A549 (cell line): ENCODE measurements at regions not wholly inside any gene's neighbourhood (a gene's known extent, or its start where the extent isn't known, plus 50 kb on each side); places are given as distances from the start of the nearest gene placed in this dataset.

Source experiments
- ATAC-seq, 2 experiments: fragments of 200-7000 bp in 1 of 2; fragments of >200 bp in 1 of 2; cut with Nextera tagmentation in 1 of 2; cut with Tn5 transposase in 1 of 2; 3 replicates each; pipeline versions ENCODE4 v1.8.0 to v1.9.1; 2018 to 2020; ENCODE audit warnings: mild to moderate bottlenecking in 1 of 2, moderate library complexity in 1 of 2
- CTCF ChIA-PET: fragments of 300-600 bp; sonication (Branson Sonifier 250); formaldehyde crosslinking; extraction: SDS; loops from one replicate; lab custom pipeline; 2021; ENCODE audit warnings: antibody characterized with exemption, inconsistent platforms; lab: Yijun Ruan, JAX
- POLR2A ChIA-PET: fragments of 350-600 bp; formaldehyde crosslinking; extraction: SDS; loops from one replicate; lab custom pipeline; 2021; ENCODE audit warnings: antibody characterized with exemption, inconsistent platforms; lab: Yijun Ruan, JAX
- DNase-seq, 2 experiments: peaks; one replicate each; pipeline versions ENCODE4 v3.0.0 to v3.0.0-alpha.2; 2011 to 2016; ENCODE audit warnings: low read depth in 1 of 2, low spot score in 1 of 2
- FAIRE-seq: peaks from 2 replicates; lab custom pipeline; 2011; peaks lifted over from hg19 to GRCh38; lab: Jason Lieb, UNC
- H3K27ac ChIP-seq, 2 experiments: fragments of >200 bp; sonication (Bioruptor Twin); formaldehyde crosslinking; 3 replicates each; pipeline ENCODE4 v1.5.1; 2016 to 2017
- H3K4me1 ChIP-seq: fragments of >200 bp; sonication (Bioruptor Twin); formaldehyde crosslinking; 3 replicates; pipeline ENCODE4 v1.6.1; 2016
- H3K4me2 ChIP-seq: fragments of >200 bp; sonication (Bioruptor Twin); formaldehyde crosslinking; 3 replicates; pipeline ENCODE4 v1.6.1; 2016
- H3K4me3 ChIP-seq: fragments of >200 bp; sonication (Bioruptor Twin); formaldehyde crosslinking; 3 replicates; pipeline ENCODE4 v1.5.1; 2016
- H3K9me3 ChIP-seq: fragments of >200 bp; sonication (Bioruptor Twin); formaldehyde crosslinking; 3 replicates; pipeline ENCODE4 v1.6.1; 2016
- CBX2 ChIP-seq: fragments of 200-600 bp; sonication (generic); IDR thresholded peaks from 2 replicates; pipeline ENCODE4 v1.6.1; 2016; ENCODE audit warnings: low read depth, mild to moderate bottlenecking, borderline replicate concordance
- EHMT2 ChIP-seq: fragments of 200-600 bp; sonication (generic); IDR thresholded peaks from 2 replicates; pipeline ENCODE4 v1.6.1; 2016; ENCODE audit warnings: antibody characterized with exemption, low read depth, mild to moderate bottlenecking, moderate library complexity
- FOXS1 ChIP-seq: fragments of 250-450 bp; sonication (Bioruptor Pico); IDR thresholded peaks from 2 replicates; pipeline ENCODE4 v1.5.0; 2020; ENCODE audit warnings: mild to moderate bottlenecking, moderate library complexity
- HDAC2 ChIP-seq: fragments of 200-600 bp; sonication (generic); IDR thresholded peaks from 2 replicates; pipeline ENCODE4 v1.6.1; 2016
- HEYL ChIP-seq: fragments of 250-450 bp; sonication (Bioruptor Pico); IDR thresholded peaks from 2 replicates; pipeline ENCODE4 v1.8.0; 2021; ENCODE audit warnings: mild to moderate bottlenecking, moderate library complexity
- HOXA7 ChIP-seq: fragments of 250-450 bp; sonication (Bioruptor Pico); IDR thresholded peaks from 2 replicates; pipeline ENCODE4 v1.5.0; 2020; ENCODE audit warnings: mild to moderate bottlenecking, moderate library complexity
- JUNB ChIP-seq: fragments of >200 bp; sonication (Bioruptor Twin); formaldehyde crosslinking; IDR thresholded peaks from 2 replicates; pipeline ENCODE4 v1.6.1; 2016
- KDM1A ChIP-seq: fragments of 200-600 bp; sonication (generic); IDR thresholded peaks from 2 replicates; pipeline ENCODE4 v1.6.1; 2016; ENCODE audit warnings: low read depth, mild to moderate bottlenecking
- MAFK ChIP-seq: fragments of 450-650 bp; IDR thresholded peaks from 2 replicates; pipeline ENCODE4 v1.6.1; 2014; ENCODE audit not compliant: partially characterized antibody
- NPAS2 ChIP-seq: fragments of 250-450 bp; sonication (Bioruptor Pico); IDR thresholded peaks from 2 replicates; pipeline ENCODE4 v1.8.0; 2022; ENCODE audit warnings: mild to moderate bottlenecking, moderate library complexity, borderline replicate concordance
- PHF8 ChIP-seq: fragments of 200-600 bp; sonication (generic); IDR thresholded peaks from 2 replicates; pipeline ENCODE4 v1.6.1; 2016; ENCODE audit warnings: low read depth, mild to moderate bottlenecking, antibody characterized with exemption, moderate library complexity, borderline replicate concordance
- POLR2AphosphoS2 ChIP-seq: conservative IDR thresholded peaks from 2 replicates; pipeline ENCODE4 v1.6.1; 2012; ENCODE audit warnings: low read length, improper control_type of control experiment, inconsistent platforms
- SREBF2 ChIP-seq: fragments of 450-650 bp; IDR thresholded peaks from 2 replicates; pipeline ENCODE4 v1.6.1; 2014; ENCODE audit warnings: mild to moderate bottlenecking, moderate library complexity
- TFCP2L1 ChIP-seq: fragments of 250-450 bp; sonication (Bioruptor Pico); IDR thresholded peaks from 2 replicates; pipeline ENCODE4 v1.5.0; 2021; ENCODE audit warnings: mild to moderate bottlenecking
- ZFP36 ChIP-seq: fragments of 450-650 bp; IDR thresholded peaks from 2 replicates; pipeline ENCODE4 v1.6.1; 2014; ENCODE audit warnings: borderline replicate concordance; ENCODE audit not compliant: partially characterized antibody
- WGBS: methylation state at CpG from one replicate; pipeline ENCODE4 v1.1.6; 2017; ENCODE audit errors: missing lambda C conversion rate; 5-methylcytosine and 5-hydroxymethylcytosine counted together
- TF ChIP-seq, protein P1 (sequence below): fragments of 250-450 bp; sonication (Bioruptor Pico); IDR thresholded peaks from 2 replicates; pipeline ENCODE4 v1.5.0; 2020; ENCODE audit warnings: low read depth, mild to moderate bottlenecking, moderate library complexity
- TF ChIP-seq, protein P2 (sequence below): IDR thresholded peaks from 2 replicates; pipeline ENCODE4 v1.6.1; 2012
- TF ChIP-seq, protein P3 (sequence below): fragments of 200-600 bp; sonication (generic); IDR thresholded peaks from 2 replicates; pipeline ENCODE4 v1.6.1; 2016; ENCODE audit warnings: antibody characterized with exemption, mild to moderate bottlenecking, moderate library complexity
- TF ChIP-seq, protein P4 (sequence below): fragments of >200 bp; sonication (Bioruptor Twin); formaldehyde crosslinking; IDR thresholded peaks from 3 replicates; pipeline ENCODE4 v1.6.1; 2016
- TF ChIP-seq, protein P5 (sequence below): IDR thresholded peaks from 2 replicates; pipeline ENCODE4 v1.6.1; 2012; ENCODE audit warnings: low read depth, borderline replicate concordance
- TF ChIP-seq, protein P6 (sequence below): fragments of 450-650 bp; IDR thresholded peaks from 2 replicates; pipeline ENCODE4 v1.6.1; 2014; ENCODE audit warnings: antibody characterized with exemption

DNA sequence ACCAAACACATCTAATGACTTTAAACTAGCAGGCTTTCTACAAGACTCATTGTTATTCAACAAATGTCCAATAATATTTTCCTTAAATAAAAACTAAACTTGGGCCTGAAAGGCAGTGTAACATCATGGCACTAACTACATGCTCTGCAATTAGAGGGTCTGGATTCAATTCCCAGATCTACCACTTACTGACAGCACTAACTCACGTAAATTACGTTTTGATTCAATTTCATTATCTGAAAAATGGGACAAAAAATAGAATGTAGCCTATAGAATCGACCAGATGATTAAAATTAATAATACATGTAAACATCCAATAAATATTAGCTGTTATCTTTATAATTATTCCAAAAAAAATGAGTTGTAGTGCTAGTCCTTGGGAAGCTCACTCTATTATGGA is 98.0 kb upstream of the DDX18 start:
- Histone ChIP-seq H3K4me2 (no peak overlapping the region), H3K4me3 (no peak overlapping the region), H3K4me1 (no peaks in the 10 kb centered on the region), H3K27ac (no peak overlapping the region), H3K9me3 (no peaks in the 10 kb centered on the region)
- TF ChIP-seq ZFP36 = no peak
- no peak for TF ChIP-seq HOXA7 (CRISPR knock-in tag)
- no peak for ATAC-seq
- no peak for FAIRE-seq
- WGBS = 3% methylated on average over 3 of the region's 3 CpGs
- DNase-seq = no peak
- ChIA-PET CTCF (no interaction called here), POLR2A (no interaction called here)

DNA sequence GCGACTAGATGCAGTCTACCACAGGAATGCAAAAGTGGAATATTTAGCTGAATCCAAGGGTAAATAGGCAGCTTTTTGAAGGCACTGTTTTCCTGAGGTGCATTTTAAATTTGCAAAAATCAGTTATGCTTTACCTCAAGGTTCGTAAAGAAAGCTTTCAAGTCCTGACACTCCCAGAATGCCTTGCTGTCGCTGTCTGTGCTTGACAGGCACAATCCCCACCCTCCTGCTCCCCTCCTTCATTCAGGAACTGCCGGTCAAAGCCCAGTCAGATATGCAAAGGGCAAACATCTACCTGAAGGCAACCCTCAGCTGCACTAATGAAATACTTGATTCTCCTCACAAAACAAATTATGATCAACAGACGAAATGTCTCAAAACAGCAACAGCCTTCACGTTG is 97.4 kb upstream of the DDX18 start:
- no peaks in the 10 kb centered on the region for H3K4me1 ChIP-seq
- H3K4me2 ChIP-seq = no peak overlapping the region
- H3K9me3 ChIP-seq = no peaks in the 10 kb centered on the region
- no peak for TF ChIP-seq HEYL (CRISPR knock-in tag)
- no peak for TF ChIP-seq ZFP36
- no peak for TF ChIP-seq KDM1A
- no peak for TF ChIP-seq CBX2
- no peak for TF ChIP-seq JUNB
- no peak for TF ChIP-seq POLR2AphosphoS2
- no peak for TF ChIP-seq MAFK
- TF ChIP-seq PHF8 = no peak
- TF ChIP-seq, protein P1, sequence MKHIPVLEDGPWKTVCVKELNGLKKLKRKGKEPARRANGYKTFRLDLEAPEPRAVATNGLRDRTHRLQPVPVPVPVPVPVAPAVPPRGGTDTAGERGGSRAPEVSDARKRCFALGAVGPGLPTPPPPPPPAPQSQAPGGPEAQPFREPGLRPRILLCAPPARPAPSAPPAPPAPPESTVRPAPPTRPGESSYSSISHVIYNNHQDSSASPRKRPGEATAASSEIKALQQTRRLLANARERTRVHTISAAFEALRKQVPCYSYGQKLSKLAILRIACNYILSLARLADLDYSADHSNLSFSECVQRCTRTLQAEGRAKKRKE (CRISPR knock-in tag) = no peak
- no peak for TF ChIP-seq SREBF2
- TF ChIP-seq, protein P2, sequence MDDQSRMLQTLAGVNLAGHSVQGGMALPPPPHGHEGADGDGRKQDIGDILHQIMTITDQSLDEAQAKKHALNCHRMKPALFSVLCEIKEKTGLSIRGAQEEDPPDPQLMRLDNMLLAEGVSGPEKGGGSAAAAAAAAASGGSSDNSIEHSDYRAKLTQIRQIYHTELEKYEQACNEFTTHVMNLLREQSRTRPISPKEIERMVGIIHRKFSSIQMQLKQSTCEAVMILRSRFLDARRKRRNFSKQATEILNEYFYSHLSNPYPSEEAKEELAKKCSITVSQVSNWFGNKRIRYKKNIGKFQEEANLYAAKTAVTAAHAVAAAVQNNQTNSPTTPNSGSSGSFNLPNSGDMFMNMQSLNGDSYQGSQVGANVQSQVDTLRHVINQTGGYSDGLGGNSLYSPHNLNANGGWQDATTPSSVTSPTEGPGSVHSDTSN = no peak
- no peak for TF ChIP-seq FOXS1
- TF ChIP-seq, protein P3, sequence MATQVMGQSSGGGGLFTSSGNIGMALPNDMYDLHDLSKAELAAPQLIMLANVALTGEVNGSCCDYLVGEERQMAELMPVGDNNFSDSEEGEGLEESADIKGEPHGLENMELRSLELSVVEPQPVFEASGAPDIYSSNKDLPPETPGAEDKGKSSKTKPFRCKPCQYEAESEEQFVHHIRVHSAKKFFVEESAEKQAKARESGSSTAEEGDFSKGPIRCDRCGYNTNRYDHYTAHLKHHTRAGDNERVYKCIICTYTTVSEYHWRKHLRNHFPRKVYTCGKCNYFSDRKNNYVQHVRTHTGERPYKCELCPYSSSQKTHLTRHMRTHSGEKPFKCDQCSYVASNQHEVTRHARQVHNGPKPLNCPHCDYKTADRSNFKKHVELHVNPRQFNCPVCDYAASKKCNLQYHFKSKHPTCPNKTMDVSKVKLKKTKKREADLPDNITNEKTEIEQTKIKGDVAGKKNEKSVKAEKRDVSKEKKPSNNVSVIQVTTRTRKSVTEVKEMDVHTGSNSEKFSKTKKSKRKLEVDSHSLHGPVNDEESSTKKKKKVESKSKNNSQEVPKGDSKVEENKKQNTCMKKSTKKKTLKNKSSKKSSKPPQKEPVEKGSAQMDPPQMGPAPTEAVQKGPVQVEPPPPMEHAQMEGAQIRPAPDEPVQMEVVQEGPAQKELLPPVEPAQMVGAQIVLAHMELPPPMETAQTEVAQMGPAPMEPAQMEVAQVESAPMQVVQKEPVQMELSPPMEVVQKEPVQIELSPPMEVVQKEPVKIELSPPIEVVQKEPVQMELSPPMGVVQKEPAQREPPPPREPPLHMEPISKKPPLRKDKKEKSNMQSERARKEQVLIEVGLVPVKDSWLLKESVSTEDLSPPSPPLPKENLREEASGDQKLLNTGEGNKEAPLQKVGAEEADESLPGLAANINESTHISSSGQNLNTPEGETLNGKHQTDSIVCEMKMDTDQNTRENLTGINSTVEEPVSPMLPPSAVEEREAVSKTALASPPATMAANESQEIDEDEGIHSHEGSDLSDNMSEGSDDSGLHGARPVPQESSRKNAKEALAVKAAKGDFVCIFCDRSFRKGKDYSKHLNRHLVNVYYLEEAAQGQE = no peak
- TF ChIP-seq HDAC2 = no peak
- TF ChIP-seq, protein P4, sequence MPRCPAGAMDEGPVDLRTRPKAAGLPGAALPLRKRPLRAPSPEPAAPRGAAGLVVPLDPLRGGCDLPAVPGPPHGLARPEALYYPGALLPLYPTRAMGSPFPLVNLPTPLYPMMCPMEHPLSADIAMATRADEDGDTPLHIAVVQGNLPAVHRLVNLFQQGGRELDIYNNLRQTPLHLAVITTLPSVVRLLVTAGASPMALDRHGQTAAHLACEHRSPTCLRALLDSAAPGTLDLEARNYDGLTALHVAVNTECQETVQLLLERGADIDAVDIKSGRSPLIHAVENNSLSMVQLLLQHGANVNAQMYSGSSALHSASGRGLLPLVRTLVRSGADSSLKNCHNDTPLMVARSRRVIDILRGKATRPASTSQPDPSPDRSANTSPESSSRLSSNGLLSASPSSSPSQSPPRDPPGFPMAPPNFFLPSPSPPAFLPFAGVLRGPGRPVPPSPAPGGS = no peak
- TF ChIP-seq, protein P5, sequence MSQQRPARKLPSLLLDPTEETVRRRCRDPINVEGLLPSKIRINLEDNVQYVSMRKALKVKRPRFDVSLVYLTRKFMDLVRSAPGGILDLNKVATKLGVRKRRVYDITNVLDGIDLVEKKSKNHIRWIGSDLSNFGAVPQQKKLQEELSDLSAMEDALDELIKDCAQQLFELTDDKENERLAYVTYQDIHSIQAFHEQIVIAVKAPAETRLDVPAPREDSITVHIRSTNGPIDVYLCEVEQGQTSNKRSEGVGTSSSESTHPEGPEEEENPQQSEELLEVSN = no peak
- TF ChIP-seq NPAS2 (CRISPR knock-in tag) = no peak
- no peak for TF ChIP-seq EHMT2
- TF ChIP-seq, protein P6, sequence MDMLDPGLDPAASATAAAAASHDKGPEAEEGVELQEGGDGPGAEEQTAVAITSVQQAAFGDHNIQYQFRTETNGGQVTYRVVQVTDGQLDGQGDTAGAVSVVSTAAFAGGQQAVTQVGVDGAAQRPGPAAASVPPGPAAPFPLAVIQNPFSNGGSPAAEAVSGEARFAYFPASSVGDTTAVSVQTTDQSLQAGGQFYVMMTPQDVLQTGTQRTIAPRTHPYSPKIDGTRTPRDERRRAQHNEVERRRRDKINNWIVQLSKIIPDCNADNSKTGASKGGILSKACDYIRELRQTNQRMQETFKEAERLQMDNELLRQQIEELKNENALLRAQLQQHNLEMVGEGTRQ = no peak
- no peak for TF ChIP-seq TFCP2L1 (CRISPR knock-in tag)
- TF ChIP-seq, all 56 proteins: peak for 0
- no peak overlapping the region for H3K4me3 ChIP-seq
- no peak for ATAC-seq
- POLR2A ChIA-PET = no interaction called here
- under 1% methylated on average over 6 of the region's 6 CpGs for WGBS
- no peak for DNase-seq
- H3K27ac ChIP-seq = no peak overlapping the region
- CTCF ChIA-PET = no interaction called here
- FAIRE-seq = no peak
